ENCODE measurements at regions not wholly inside any gene's neighbourhood (a gene's known extent, or its start where the extent isn't known, plus 50 kb on each side); places are given as distances from the start of the nearest gene placed in this dataset.

GRCh38 chr5:27124590-27124989 is 86.2 kb upstream of the CDH9 start:
- TF ChIP-seq CTCF (IDR thresholded peaks at IDR 0.05) (no peak), POLR2A (IDR thresholded peaks at IDR 0.05) (no peak), POLR2AphosphoS5 (IDR thresholded peaks at IDR 0.05) (no peak)
